A549 (cell line): ENCODE measurements at regions not wholly inside any gene's neighbourhood (a gene's known extent, or its start where the extent isn't known, plus 50 kb on each side); places are given as distances from the start of the nearest gene placed in this dataset.

Source experiments
- ATAC-seq, 2 experiments: fragments of 200-7000 bp in 1 of 2; fragments of >200 bp in 1 of 2; cut with Nextera tagmentation in 1 of 2; cut with Tn5 transposase in 1 of 2; 3 replicates each; pipeline versions ENCODE4 v1.8.0 to v1.9.1; 2018 to 2020; ENCODE audit warnings: mild to moderate bottlenecking in 1 of 2, moderate library complexity in 1 of 2
- CTCF ChIA-PET: fragments of 300-600 bp; sonication (Branson Sonifier 250); formaldehyde crosslinking; extraction: SDS; loops from one replicate; lab custom pipeline; 2021; ENCODE audit warnings: antibody characterized with exemption, inconsistent platforms; lab: Yijun Ruan, JAX
- POLR2A ChIA-PET: fragments of 350-600 bp; formaldehyde crosslinking; extraction: SDS; loops from one replicate; lab custom pipeline; 2021; ENCODE audit warnings: antibody characterized with exemption, inconsistent platforms; lab: Yijun Ruan, JAX
- DNase-seq, 2 experiments: peaks; one replicate each; pipeline versions ENCODE4 v3.0.0 to v3.0.0-alpha.2; 2011 to 2016; ENCODE audit warnings: low read depth in 1 of 2, low spot score in 1 of 2
- FAIRE-seq: peaks from 2 replicates; lab custom pipeline; 2011; peaks lifted over from hg19 to GRCh38; lab: Jason Lieb, UNC
- H3K27ac ChIP-seq, 2 experiments: fragments of >200 bp; sonication (Bioruptor Twin); formaldehyde crosslinking; 3 replicates each; pipeline ENCODE4 v1.5.1; 2016 to 2017
- H3K4me1 ChIP-seq: fragments of >200 bp; sonication (Bioruptor Twin); formaldehyde crosslinking; 3 replicates; pipeline ENCODE4 v1.6.1; 2016
- H3K4me2 ChIP-seq: fragments of >200 bp; sonication (Bioruptor Twin); formaldehyde crosslinking; 3 replicates; pipeline ENCODE4 v1.6.1; 2016
- H3K4me3 ChIP-seq: fragments of >200 bp; sonication (Bioruptor Twin); formaldehyde crosslinking; 3 replicates; pipeline ENCODE4 v1.5.1; 2016
- H3K9me3 ChIP-seq: fragments of >200 bp; sonication (Bioruptor Twin); formaldehyde crosslinking; 3 replicates; pipeline ENCODE4 v1.6.1; 2016
- BHLHE40 ChIP-seq: IDR thresholded peaks from 2 replicates; pipeline ENCODE4 v1.6.1; 2012; ENCODE audit warnings: low read depth, low read length, inconsistent platforms
- CBX2 ChIP-seq: fragments of 200-600 bp; sonication (generic); IDR thresholded peaks from 2 replicates; pipeline ENCODE4 v1.6.1; 2016; ENCODE audit warnings: low read depth, mild to moderate bottlenecking, borderline replicate concordance
- EHF ChIP-seq: fragments of 250-450 bp; sonication (Bioruptor Pico); IDR thresholded peaks from 2 replicates; pipeline ENCODE4 v1.5.0; 2020; ENCODE audit warnings: mild to moderate bottlenecking
- EHMT2 ChIP-seq: fragments of 200-600 bp; sonication (generic); IDR thresholded peaks from 2 replicates; pipeline ENCODE4 v1.6.1; 2016; ENCODE audit warnings: antibody characterized with exemption, low read depth, mild to moderate bottlenecking, moderate library complexity
- GATA3 ChIP-seq: IDR thresholded peaks from 2 replicates; pipeline ENCODE4 v1.6.1; 2012; ENCODE audit warnings: borderline replicate concordance
- HDAC2 ChIP-seq: fragments of 200-600 bp; sonication (generic); IDR thresholded peaks from 2 replicates; pipeline ENCODE4 v1.6.1; 2016
- KDM1A ChIP-seq: fragments of 200-600 bp; sonication (generic); IDR thresholded peaks from 2 replicates; pipeline ENCODE4 v1.6.1; 2016; ENCODE audit warnings: low read depth, mild to moderate bottlenecking
- MAZ ChIP-seq: fragments of 150-350 bp; IDR thresholded peaks from 2 replicates; pipeline ENCODE4 v1.6.1; 2014; ENCODE audit warnings: antibody characterized with exemption, low read depth, low read length, borderline replicate concordance
- MYC ChIP-seq: IDR thresholded peaks from 2 replicates; pipeline ENCODE4 v1.6.1; 2012; ENCODE audit warnings: mild to moderate bottlenecking, inconsistent platforms, low read length, improper control_type of control experiment, borderline replicate concordance
- POLR2A ChIP-seq: IDR thresholded peaks from 2 replicates; pipeline ENCODE4 v1.6.1; 2012; ENCODE audit warnings: mild to moderate bottlenecking, low read length
- RNF2 ChIP-seq: fragments of 200-600 bp; sonication (generic); IDR thresholded peaks from 2 replicates; pipeline ENCODE4 v1.6.1; 2016; ENCODE audit warnings: low read depth, mild to moderate bottlenecking, antibody characterized with exemption, moderate library complexity, borderline replicate concordance
- SREBF2 ChIP-seq: fragments of 450-650 bp; IDR thresholded peaks from 2 replicates; pipeline ENCODE4 v1.6.1; 2014; ENCODE audit warnings: mild to moderate bottlenecking, moderate library complexity
- ZC3H11A ChIP-seq: fragments of 450-650 bp; IDR thresholded peaks from 2 replicates; pipeline ENCODE4 v1.6.1; 2014; ENCODE audit warnings: antibody characterized with exemption, mild to moderate bottlenecking
- ZNF302 ChIP-seq: fragments of 250-450 bp; sonication (Bioruptor Pico); IDR thresholded peaks from 2 replicates; pipeline ENCODE4 v1.9.0; 2021; ENCODE audit warnings: inconsistent platforms, mild to moderate bottlenecking, moderate library complexity
- ZSCAN20 ChIP-seq: fragments of 250-450 bp; sonication (Bioruptor Pico); IDR thresholded peaks from 2 replicates; pipeline ENCODE4 v1.8.0; 2022; ENCODE audit warnings: mild to moderate bottlenecking, moderate library complexity
- WGBS: methylation state at CpG from one replicate; pipeline ENCODE4 v1.1.6; 2017; ENCODE audit errors: missing lambda C conversion rate; 5-methylcytosine and 5-hydroxymethylcytosine counted together
- TF ChIP-seq, protein P1 (sequence below): IDR thresholded peaks from 2 replicates; pipeline ENCODE4 v1.6.1; 2012
- TF ChIP-seq, protein P2 (sequence below): fragments of >200 bp; sonication (Bioruptor Twin); formaldehyde crosslinking; IDR thresholded peaks from 3 replicates; pipeline ENCODE4 v1.5.1; 2016
- TF ChIP-seq, protein P3 (sequence below): fragments of >200 bp; sonication (Bioruptor Twin); formaldehyde crosslinking; IDR thresholded peaks from 3 replicates; pipeline ENCODE4 v1.6.1; 2016
- TF ChIP-seq, protein P4 (sequence below): fragments of 200-600 bp; sonication (generic); IDR thresholded peaks from 2 replicates; pipeline ENCODE4 v1.6.1; 2016; ENCODE audit warnings: antibody characterized with exemption, mild to moderate bottlenecking, moderate library complexity

DNA sequence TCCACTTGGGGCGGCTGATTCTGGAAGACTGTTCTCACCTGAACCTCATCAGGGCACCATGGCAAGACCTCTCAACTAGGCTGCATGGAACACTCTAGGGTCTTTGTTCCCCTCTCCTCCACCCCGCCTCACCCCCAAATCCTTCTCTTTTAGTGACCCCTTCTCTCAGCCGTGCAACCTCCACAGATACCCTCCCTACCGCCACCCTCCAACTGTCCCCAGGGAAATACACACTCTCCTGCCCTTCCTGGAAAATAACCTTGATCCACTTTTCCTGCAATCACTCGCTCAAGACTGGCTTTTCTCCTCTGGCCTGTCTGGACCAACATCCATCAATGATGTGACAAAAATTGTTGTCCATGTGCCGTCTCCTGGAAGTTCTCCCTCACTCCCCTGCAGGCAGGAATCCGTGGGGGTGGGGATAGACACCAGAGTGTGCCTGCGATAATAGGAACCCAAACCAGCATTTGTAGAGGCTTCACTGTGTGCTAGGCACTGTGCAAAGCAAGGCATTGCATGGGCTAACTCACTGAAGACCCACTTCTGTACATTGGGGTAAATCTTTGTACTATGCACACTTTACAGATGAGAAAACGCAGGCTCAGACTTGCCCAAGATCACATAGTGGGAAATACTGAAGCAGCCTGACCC is 160.1 kb upstream of the UBE2E1 start (continued):
- TF ChIP-seq, protein P1, sequence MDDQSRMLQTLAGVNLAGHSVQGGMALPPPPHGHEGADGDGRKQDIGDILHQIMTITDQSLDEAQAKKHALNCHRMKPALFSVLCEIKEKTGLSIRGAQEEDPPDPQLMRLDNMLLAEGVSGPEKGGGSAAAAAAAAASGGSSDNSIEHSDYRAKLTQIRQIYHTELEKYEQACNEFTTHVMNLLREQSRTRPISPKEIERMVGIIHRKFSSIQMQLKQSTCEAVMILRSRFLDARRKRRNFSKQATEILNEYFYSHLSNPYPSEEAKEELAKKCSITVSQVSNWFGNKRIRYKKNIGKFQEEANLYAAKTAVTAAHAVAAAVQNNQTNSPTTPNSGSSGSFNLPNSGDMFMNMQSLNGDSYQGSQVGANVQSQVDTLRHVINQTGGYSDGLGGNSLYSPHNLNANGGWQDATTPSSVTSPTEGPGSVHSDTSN, result no peak
- no peak for TF ChIP-seq EHF (CRISPR knock-in tag)

DNA sequence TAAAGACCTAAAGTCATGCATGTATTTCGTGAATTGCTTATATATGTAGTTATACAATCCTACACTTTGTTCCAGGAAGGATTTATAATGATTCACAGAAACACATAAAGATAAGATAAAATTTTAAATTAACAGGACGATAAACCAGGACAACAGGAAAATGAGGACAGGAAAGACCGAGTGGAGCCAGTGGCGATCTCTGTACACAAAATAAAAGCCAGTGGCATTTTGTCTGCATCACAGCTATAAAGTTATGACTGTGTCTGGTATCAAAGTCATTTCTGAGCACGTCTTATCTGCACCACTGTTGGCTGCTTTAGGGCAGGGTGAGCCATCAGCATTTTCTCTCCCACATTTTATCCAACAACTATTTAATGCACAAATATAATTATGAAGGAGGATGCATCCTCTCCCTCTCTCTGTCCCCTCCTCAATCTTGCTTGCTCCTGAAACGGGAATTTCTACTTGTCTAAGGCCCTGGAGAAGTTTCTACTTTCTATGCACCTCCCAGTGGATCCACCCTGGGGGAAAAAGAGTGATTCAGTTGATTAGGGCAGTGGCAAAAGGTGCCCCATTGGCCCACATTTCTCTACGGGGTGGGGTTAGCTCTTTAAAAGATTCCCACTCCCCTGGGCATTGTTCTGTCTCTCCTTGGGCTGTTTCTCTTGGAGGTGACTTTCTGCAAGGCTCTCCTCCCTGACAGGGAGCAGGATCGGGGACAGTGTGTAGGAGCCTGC is 159.4 kb upstream of the UBE2E1 start:
- WGBS, result 69% methylated on average over 8 of the region's 8 CpGs
- no peak overlapping the region for H3K4me2 ChIP-seq
- H3K27ac ChIP-seq, result peak overlapping the region in 1 of 2 experiments; percentile 25; a peak in 1 of 6 replicates
- H3K4me1 ChIP-seq, result peaks cover 26% of the 10 kb centered on the region
- ATAC-seq (no peak), DNase-seq (no peak), FAIRE-seq (no peak)
- CTCF ChIA-PET, result no interaction called here
- no peak for TF ChIP-seq POLR2A
- no peak for TF ChIP-seq SREBF2
- TF ChIP-seq KDM1A, result no peak
- no peak for TF ChIP-seq ZNF302 (CRISPR knock-in tag)
- no peak for TF ChIP-seq CBX2
- no peak for TF ChIP-seq MYC
- TF ChIP-seq, protein P2, sequence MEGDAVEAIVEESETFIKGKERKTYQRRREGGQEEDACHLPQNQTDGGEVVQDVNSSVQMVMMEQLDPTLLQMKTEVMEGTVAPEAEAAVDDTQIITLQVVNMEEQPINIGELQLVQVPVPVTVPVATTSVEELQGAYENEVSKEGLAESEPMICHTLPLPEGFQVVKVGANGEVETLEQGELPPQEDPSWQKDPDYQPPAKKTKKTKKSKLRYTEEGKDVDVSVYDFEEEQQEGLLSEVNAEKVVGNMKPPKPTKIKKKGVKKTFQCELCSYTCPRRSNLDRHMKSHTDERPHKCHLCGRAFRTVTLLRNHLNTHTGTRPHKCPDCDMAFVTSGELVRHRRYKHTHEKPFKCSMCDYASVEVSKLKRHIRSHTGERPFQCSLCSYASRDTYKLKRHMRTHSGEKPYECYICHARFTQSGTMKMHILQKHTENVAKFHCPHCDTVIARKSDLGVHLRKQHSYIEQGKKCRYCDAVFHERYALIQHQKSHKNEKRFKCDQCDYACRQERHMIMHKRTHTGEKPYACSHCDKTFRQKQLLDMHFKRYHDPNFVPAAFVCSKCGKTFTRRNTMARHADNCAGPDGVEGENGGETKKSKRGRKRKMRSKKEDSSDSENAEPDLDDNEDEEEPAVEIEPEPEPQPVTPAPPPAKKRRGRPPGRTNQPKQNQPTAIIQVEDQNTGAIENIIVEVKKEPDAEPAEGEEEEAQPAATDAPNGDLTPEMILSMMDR, result no peak
- TF ChIP-seq ZSCAN20 (CRISPR knock-in tag), result no peak
- TF ChIP-seq ZC3H11A, result no peak
- no peak for TF ChIP-seq EHMT2
- no peak for TF ChIP-seq BHLHE40
- TF ChIP-seq, protein P1, result no peak
- TF ChIP-seq HDAC2, result no peak
- TF ChIP-seq, protein P3, sequence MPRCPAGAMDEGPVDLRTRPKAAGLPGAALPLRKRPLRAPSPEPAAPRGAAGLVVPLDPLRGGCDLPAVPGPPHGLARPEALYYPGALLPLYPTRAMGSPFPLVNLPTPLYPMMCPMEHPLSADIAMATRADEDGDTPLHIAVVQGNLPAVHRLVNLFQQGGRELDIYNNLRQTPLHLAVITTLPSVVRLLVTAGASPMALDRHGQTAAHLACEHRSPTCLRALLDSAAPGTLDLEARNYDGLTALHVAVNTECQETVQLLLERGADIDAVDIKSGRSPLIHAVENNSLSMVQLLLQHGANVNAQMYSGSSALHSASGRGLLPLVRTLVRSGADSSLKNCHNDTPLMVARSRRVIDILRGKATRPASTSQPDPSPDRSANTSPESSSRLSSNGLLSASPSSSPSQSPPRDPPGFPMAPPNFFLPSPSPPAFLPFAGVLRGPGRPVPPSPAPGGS, result no peak
- no peak for TF ChIP-seq MAZ
- TF ChIP-seq RNF2, result no peak
- TF ChIP-seq GATA3, result no peak
- POLR2A ChIA-PET, result no interaction called here
- H3K9me3 ChIP-seq, result no peaks in the 10 kb centered on the region
- H3K4me3 ChIP-seq, result no peak overlapping the region

DNA sequence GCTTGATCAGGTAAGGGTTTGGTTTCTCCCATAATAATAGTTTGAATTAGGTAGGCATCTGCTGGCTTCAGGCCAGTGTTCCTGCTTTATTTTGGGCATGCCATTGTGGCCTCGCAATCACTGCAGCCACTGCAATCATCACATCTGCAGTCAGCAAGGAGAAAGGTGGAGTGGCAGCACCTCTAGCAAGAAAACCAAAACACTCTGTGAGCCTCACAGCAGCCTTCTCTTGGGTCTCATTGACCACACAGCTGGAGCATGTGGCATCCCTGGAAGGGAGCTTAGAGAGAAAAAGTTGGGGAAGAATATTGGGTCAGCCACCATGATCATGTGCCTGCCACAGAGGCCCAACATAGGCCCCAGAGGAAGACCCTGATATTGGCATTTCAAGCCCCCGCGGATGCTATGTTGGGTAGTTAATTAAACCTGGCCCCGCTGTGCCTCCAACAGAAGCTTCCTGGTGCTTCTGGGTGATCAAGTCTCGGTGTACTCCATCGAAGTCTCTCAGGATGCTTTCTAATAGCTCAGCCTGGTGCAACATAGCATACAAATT is 158.0 kb upstream of the UBE2E1 start:
- DNase-seq (no peak), ATAC-seq (no peak), FAIRE-seq (no peak)
- no peak for TF ChIP-seq BHLHE40
- TF ChIP-seq, protein P4, sequence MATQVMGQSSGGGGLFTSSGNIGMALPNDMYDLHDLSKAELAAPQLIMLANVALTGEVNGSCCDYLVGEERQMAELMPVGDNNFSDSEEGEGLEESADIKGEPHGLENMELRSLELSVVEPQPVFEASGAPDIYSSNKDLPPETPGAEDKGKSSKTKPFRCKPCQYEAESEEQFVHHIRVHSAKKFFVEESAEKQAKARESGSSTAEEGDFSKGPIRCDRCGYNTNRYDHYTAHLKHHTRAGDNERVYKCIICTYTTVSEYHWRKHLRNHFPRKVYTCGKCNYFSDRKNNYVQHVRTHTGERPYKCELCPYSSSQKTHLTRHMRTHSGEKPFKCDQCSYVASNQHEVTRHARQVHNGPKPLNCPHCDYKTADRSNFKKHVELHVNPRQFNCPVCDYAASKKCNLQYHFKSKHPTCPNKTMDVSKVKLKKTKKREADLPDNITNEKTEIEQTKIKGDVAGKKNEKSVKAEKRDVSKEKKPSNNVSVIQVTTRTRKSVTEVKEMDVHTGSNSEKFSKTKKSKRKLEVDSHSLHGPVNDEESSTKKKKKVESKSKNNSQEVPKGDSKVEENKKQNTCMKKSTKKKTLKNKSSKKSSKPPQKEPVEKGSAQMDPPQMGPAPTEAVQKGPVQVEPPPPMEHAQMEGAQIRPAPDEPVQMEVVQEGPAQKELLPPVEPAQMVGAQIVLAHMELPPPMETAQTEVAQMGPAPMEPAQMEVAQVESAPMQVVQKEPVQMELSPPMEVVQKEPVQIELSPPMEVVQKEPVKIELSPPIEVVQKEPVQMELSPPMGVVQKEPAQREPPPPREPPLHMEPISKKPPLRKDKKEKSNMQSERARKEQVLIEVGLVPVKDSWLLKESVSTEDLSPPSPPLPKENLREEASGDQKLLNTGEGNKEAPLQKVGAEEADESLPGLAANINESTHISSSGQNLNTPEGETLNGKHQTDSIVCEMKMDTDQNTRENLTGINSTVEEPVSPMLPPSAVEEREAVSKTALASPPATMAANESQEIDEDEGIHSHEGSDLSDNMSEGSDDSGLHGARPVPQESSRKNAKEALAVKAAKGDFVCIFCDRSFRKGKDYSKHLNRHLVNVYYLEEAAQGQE, result no peak
- TF ChIP-seq, protein P1, result no peak
- Histone ChIP-seq H3K4me3 (no peak overlapping the region), H3K4me2 (no peak overlapping the region), H3K9me3 (no peaks in the 10 kb centered on the region), H3K27ac (no peak overlapping the region), H3K4me1 (peaks cover 26% of the 10 kb centered on the region)
- ChIA-PET POLR2A (no interaction called here), CTCF (interaction anchor here (0.9 to 2.9 kb wide), 7 partner anchors 8 to 160 kb away, joined by 3 to 13 read pairs (median 5); no protein-coding TSS in a partner anchor)
- WGBS, result 95% methylated on average over 6 of the region's 6 CpGs
